ENCODE measurements at regions not wholly inside any gene's neighbourhood (a gene's known extent, or its start where the extent isn't known, plus 50 kb on each side); places are given as distances from the start of the nearest gene placed in this dataset.
"Not testable (repeated sequence)": the region's sequence is repeated elsewhere in the genome, so short reads cannot be mapped to it uniquely, and the experiment has no call there.

DNA sequence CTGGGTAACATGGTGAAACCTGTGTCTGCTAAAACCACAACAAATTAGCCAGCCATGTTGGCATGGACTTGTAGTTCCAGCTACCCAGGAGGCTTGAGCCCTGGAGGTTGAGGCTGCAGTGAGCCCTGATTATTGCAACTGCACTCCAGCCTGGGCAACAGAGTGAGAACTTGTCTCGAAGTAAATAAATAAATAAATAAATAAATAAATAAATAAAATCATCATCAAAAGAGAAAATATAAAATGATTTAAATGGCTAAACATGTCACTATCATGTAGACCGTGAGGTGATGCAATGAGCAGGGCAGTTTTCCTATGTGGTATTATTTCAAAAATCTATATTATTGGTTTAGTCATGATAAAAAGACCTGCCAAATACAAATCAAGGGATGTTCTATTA, 2074.3 kb downstream of the PCDH9 start:
- DNase-seq (ENCODE audit: low spot score): no peak

DNA sequence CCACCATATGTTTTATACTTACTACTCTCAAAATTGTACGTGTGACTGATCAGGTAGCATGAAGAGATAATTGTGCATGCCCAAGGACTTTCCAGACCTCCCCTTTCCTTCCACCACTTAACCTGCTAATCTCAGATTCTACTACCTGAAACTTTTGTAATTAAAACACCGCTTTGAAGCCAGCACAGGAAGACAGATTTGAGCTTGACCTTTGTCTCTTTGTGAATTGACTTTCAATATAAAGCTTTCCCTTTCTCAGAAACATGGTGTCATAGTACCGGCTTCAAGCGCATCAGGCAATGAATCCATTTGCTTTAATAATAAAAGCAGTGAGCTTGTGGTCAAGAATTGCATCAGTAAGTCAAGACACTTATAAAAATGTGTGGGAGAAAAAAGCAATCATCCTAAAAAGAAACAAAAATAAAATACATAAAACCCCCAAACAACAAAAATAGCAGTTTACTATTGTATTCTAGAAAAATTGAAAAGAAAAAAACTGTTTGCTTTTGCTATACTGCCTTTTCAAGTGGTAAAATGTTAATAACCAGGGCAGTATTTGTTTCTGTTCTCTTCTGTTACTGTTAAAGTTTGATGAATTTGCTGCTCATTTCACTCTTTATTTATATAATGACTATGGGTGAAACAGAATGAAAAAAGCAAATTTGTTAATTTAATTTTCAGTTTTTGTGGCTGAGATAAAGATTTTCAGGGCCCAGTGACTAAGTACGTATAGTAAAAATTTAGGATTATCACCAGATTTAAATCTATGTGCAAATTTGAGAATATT, 2075.3 kb downstream of the PCDH9 start:
- no peak for DNase-seq (ENCODE audit: low spot score)

DNA sequence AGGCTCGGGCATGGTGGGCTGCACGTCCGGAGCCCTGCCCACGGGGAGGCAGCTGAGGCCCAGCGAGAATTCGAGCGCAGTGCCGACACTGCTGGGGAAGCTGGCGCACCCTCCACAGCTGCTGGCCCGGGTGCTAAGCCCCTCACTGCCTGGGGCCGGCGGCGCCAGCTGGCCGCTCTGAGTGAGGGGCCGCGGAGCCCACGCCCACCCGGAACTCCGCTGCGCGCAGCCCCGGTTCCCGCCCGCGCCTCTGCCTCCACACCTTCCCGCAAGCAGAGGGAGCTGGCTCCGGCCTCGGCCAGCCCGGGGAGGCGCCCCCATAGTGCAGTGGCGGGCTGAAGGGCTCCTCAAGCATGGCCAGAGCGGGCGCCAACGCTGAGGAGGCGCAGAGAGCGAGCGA, 2080.4 kb downstream of the PCDH9 start:
- no peak for DNase-seq (ENCODE audit: low spot score)

DNA sequence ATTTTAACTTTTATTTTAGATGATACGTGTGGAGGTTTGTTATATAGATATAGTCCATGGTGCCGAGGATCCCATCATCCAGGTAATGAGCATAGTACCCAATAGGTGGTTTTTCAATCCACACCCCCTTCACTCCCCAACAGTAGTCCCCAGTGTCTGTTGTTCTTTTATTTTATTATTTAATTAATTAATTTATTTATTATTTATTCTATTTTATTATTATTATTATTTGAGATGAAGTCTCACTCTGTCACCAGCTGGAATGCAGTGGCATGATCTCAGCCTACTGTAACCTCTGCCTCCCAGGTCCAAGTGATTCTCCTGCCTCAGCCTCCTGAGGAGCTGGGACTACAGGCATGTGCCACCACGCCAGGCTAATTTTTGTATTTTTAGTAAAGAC, 2086.2 kb downstream of the PCDH9 start:
- DNase-seq (ENCODE audit: low spot score): no peak

DNA sequence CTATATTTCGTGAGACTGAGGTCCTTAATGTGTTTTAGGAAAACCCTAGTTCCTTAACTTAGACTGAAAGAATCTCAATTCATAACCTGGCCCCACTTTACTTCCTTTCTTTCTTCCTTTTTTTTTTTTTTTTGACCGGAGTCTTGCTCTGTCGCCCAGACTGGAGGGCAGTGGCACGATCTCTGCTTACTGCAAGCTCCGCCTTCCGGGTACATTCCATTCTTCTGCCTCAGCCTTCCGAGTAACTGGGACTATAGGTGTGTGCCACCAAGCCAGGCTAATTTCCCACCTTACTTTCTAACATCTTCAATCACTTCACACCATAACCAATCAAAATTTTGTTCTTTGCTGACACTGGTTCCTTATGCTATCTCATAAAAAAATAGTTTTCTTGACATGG, 2097.0 kb downstream of the PCDH9 start:
- no peak for DNase-seq (ENCODE audit: low spot score)

DNA sequence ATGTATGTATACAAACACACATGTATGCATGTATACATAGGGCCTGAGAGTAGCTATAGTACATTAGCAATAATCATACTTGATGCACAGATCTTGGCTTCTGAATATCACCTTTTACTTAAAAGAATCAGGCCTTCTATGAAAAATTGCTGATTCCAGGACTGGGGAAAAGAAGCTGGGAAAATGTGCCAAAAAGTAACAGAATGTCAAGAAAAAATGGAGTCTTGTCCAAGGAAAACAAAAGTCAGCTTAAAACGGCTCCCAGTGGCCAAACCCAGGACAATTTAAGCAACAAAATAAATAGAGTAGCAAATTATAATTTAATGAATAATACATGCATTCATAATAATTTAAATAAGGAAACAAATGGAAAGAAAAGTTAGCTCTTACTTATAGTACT, 2104.9 kb downstream of the PCDH9 start:
- no peak for DNase-seq (ENCODE audit: low spot score)

DNA sequence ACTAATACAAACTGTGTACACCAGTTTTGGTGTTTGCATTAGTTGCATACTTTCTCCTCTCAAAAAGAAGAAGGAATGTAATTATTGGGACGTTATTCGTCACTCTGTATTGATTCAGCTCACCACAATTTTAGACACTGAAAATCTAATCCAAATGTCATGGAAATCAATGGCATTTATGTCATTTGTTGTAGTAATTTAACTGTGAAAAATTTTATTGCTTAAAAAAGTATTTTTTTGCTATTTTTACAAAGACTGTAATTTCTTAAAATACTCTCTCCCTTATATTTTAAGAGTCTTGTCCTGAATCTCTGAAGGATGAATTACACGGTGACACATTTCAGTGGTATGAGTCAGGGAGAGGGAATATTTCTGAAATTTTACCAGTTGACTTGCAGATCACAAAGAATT, 2117.6 kb downstream of the PCDH9 start:
- peak; percentile 4 for DNase-seq (ENCODE audit: low spot score)

DNA sequence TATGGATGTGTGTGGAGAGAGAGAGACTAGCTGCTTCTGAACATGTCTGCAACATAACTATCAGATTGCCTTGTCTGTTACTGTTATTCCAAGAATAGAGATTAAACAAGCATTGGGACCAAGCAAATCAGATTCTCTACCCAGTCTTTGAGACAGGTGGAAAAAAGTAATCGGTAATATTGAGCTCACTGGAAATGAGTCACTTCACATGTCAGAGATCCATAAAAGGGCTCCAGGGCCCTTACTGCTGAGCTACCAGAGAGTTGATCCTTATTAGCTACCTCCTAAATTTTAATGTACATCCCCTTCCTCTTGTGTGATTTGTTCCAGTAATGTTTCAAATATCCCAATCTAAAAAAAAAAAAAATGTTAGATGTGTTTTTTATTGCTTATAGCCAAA, 2118.0 kb downstream of the PCDH9 start:
- no peak for DNase-seq (ENCODE audit: low spot score)

DNA sequence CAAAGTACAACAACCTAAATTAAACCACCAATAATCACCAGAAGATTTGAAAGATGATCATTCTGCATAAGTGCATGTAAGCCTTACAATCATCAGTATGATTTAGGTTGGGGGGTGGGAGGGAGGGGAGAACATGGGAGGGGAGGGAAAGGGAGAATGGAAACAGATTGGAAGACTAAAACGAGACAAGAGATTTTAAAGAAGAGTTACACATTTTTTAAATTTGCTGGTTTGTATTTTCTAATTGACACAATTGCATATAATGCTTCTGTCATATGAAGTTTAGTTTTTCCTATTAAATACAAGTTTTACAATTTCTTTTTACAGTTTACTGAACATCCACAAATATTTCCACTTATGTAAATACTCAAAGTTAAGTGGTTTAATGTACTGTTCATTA, 2118.9 kb downstream of the PCDH9 start:
- DNase-seq (ENCODE audit: low spot score): no peak

DNA sequence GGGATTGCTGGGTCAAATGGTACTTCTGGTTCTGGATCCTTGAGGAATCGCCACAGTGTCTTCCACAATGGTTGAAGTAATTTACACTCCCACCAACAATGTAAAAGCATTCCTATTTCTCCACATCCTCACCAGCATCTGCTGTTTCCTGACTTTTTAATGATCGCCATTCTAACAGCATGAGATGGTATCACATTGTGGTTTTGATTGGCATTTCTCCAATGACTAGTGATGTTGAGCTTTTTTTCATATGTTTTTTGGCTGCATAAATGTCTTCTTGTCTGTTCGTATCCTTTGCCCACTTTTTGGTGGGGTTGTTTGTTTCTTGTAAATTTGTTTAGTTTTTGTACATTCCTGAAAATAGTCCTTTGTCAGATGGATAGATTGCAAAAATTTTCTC, 2125.7 kb downstream of the PCDH9 start:
- DNase-seq (ENCODE audit: low spot score): not testable (repeated sequence)

DNA sequence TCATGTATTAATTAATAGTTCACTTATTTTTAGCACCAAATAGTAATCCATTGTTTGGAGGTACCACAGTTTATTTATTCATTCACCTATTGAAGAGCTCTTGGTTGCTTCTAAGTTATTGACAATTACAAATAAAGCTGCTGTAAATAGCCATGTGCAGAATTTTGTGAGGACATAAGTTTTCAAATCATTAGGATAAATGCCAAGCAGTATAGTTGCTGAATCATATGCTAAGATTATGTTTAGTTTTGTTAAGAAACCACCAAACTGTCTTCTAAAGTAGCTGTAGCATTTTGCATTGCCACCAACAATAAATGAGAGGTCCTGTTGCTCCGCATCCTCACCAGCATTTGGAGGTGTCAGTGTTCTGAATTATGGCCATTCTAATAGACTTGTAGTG, 2126.8 kb downstream of the PCDH9 start:
- no peak for DNase-seq (ENCODE audit: low spot score)

DNA sequence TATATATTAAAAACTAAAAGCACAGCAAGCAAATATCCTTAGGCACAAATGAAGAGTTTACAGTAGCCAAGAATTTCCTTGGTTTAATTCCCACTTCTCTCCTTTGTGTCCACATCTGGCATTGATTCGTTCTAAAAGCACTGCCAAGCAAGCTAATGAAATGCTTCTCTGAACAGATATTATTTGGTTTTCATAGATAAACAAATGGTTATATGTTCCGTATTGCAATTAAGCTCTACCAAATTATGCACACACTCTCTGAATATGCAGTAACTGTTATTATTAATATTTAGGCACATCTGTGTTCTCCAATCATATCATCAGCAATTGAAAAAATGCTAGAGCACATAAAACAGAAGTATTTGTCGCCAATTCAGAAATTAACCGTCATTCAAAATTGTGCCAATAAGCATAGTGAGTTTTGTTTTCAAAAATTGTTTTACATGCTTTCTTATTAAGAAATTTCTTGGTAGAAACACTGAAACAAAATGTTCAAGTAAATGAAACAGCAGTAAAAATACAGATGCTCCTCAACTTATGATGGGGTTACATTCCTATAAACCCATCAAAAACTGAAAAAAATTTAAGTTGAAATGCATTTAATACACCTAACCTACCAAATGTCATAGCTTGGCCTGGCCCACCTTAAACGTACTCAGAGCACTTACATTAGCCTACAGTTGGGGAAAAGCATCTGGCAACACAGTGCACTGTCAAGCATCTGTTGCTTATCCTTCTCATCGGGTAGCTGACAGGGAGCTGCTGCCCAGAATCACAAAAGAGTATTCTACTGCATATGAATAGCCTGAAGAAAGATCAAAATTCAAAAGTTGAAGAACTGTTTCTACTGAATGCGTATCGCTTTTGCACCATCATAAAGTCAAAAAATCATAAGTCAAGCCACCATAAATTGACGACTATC, 2134.7 kb downstream of the PCDH9 start:
- DNase-seq (ENCODE audit: low spot score): no peak

DNA sequence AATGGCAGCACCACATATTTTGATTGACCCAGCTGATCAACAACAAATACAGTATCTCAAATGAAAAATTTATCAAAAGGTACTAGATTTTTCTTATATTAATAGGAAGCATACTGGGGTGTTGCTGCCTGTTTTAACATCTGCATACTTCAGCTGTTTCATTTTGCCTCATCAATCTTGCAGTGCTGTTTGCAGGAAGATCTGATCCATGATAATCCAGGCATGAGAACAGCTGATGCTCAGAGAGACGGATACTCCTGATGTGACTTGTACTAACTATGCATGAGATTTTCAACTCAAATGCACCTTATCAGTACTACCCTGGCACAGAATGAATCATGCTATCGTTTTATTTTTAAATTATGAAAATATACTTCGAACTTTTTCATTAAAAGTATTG, 2136.8 kb downstream of the PCDH9 start:
- DNase-seq (ENCODE audit: low spot score): no peak

DNA sequence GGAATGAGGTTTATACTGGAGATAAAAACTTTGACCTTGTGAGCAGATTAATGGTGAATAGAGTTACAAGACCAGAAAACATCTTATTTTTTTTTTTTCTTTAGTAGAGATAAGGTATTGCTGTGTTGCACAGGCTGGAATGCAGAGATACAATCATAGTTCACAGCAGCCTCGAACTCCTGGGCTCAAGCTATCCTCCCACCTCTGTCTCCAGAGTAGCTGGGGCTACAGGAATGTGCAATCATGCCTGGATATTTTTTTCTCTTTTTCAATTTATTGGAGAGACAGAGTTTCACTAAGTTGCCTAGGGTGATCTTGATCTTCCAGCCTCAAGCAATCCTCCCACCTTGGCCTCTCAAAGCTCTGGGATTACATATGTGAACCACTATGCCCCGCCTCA, 2139.1 kb downstream of the PCDH9 start:
- DNase-seq (ENCODE audit: low spot score): no peak

DNA sequence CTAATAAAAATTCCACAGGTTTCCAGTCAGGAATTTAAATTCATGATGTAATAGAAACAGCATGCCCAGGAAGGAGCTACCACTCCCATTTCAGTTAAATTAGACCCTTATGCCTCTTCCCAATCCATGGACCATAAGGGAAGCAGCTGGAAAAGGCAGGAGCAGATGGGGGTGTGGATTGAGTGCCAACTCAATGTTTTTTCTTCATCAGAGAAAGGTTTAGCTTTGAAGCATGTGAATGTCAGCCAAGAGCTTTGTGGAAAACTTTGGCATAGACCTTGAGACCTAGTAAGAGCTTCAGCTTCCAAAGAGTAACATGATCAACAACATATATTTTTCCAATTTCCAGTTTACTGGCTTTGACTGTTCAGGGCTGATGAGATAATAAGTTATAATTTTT, 2139.9 kb downstream of the PCDH9 start:
- DNase-seq (ENCODE audit: low spot score): no peak

DNA sequence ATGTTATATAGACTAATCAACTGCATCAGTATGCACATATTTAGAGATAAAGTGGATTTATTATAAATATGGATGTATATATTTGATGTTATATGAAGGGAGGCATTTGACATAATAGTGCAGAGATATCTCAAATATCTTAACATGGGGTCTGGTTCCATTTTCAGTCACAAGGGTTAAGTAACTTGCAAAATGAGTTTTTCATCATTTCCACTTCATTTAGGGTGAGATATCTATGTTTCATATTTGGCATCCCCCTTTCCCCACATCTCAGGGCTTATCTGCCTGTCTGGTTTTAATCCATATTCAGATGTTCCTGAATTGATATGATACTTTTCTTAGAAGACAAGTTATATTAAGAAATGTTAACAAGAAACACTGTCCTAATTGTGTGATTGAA, 2141.2 kb downstream of the PCDH9 start:
- no peak for DNase-seq (ENCODE audit: low spot score)

DNA sequence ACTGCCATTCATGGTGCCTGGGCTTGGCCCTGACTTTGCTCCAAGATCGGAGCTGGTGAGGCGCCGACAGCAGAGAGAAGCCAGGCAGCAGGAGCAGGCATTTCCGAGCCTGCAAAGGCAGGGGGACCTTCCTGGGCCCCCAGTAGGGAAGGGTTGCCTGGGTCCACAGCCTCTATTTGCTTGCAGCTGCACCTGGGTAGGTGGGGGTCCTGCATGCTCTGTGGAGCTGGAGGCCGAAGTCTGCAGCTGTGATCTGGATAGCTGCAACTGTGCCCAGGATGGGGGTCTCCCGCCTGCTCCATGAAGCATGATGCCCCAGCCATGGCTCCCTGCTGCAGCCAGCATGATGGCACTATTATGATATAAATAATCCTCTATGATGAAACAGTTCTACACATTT, 2144.2 kb downstream of the PCDH9 start:
- no peak for DNase-seq (ENCODE audit: low spot score)

DNA sequence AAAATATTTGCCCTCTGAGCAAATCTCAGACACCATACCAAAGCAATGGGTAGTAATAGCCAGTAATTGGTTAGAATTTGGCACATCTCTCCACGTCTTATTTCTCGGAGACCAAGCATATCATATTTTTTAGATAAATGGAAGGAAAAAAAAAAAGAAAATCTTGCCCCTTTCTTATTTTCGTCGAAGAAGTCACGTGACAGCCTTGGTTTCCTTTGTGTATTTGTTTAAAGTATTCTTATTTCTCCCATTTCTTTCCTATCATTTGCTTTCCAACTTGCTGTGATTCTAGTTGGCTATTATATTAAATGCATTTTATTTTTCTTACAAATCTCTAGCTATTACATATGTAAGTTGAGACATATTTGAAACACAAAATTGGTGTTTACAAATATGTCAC, 2155.9 kb downstream of the PCDH9 start:
- DNase-seq (ENCODE audit: low spot score): no peak

DNA sequence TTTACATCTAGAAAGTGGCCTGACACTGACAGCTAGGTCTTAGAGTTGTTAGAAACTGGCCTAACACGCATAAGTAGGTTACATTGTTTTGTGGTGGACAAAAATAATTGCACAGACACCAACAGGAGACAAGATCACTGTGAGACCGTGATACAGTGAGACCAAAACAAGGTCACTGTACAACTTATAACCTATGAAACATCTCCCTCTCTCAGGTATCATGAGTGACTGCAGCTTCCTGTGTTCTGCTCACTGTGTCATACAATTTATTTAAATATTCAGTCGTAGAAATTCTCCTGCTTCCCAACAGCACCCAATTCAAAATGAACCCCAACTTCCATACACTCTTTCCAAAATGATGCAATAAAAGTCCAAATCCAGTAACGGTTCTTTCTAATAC, 2165.2 kb downstream of the PCDH9 start:
- DNase-seq (ENCODE audit: low spot score): no peak

DNA sequence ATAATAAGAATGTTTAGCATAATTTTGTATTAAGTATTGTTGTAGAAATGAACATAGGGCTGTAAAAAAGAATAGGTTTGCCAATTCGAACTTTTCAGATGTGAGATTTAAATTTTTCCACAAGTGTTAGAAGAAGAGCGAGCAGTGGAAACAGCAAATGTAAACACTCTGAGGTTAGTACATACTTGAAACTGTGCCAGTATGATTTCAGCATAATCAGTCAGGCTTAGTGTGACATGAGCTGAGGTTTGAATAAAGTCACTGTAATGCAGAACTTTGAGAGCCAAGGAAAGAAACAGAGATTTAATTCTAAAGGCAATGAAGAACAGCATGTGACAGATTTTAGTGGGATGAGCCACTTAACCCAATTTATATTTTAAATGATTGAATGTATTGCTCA, 2166.4 kb downstream of the PCDH9 start:
- DNase-seq (ENCODE audit: low spot score): no peak

DNA sequence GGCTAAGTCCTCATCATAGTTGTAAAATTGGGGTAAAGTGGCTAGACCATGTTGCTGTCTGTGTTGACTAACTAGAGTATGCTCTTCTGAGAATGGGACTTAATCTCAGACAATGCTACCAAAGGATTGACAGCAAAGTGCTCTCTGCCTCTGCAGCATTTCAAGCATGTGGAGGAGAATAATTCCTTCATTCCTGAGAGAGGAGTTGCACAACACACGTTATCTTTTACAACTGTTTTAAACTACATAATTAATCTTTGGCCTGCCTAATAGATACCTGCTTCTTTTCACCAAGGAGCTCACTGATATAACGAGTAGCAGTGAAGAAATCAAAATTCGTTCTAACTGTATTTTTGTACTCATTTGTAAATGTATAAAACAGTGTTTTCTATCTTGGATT, 2172.2 kb downstream of the PCDH9 start:
- DNase-seq (ENCODE audit: low spot score): no peak

DNA sequence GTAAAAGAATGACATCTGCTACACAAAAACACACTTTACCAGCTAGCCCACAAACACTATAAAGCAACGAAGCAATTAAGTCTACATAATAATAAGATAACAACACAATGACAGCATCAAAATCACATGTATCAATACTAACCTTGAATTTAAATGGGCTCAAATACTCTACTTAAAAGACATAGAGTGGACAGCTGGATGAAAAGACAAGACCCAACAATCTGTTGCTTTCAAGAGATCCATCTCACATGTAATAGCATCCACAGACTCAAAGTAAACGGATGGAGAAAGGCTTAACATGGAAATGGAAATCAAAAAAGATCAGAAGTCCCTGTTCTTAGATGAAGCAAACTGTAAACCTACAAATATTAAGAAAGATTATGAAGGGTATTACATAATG, 2175.9 kb downstream of the PCDH9 start:
- no peak for DNase-seq (ENCODE audit: low spot score)

DNA sequence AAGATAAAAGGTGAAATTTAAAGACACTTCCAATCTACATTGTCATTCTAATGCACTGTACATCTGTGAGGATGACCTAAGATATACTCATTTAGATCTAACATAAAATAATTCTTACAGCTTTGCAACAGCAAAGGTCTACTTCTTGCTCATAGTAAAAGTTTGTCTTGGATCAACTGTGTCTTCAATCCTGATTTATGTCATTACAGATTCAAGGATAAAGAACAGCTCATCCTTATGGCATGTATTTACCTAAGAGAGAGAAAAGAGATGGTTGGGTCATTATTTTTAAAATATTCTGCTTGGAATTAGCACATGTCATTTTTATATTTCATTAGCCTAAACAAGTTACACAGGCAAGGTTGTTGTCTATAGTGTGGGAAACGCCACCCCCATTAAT, 2193.1 kb downstream of the PCDH9 start:
- DNase-seq (ENCODE audit: low spot score): no peak

Data from AG08395 (cell line).